Eye (tissue), 1 donor: ENCODE measurements at regions not wholly inside any gene's neighbourhood (a gene's known extent, or its start where the extent isn't known, plus 50 kb on each side); places are given as distances from the start of the nearest gene placed in this dataset.
"Not testable (repeated sequence)": the region's sequence is repeated elsewhere in the genome, so short reads cannot be mapped to it uniquely, and the experiment has no call there.

Source experiments
- DNase-seq: peaks from one replicate; pipeline ENCODE4 v3.0.0-alpha.2; 2015

GRCh38 chr5:74457876-74458275 lies 182.7 kb downstream of the ENC1 start:
- no peak for DNase-seq

GRCh38 chr5:74454263-74455030 lies 186.1 kb downstream of the ENC1 start:
- no peak for DNase-seq

GRCh38 chr5:74452856-74453255 lies 187.7 kb downstream of the ENC1 start:
- no peak for DNase-seq

- no peak for DNase-seq
Observed at GRCh38 chr5:74450095-74450494, 190.4 kb downstream of the ENC1 start.

- peak; percentile 32 for DNase-seq
Observed at GRCh38 chr5:74446725-74447241, 193.7 kb downstream of the ENC1 start.

GRCh38 chr5:74442466-74442865 lies 198.1 kb downstream of the ENC1 start:
- DNase-seq, result peak; percentile 12

- DNase-seq, result peak; percentile 67
Observed at GRCh38 chr5:74441616-74442015, 198.9 kb downstream of the ENC1 start.

- no peak for DNase-seq
Observed at GRCh38 chr5:74440341-74440740, 200.2 kb downstream of the ENC1 start.

GRCh38 chr5:74437870-74438269 lies 202.7 kb downstream of the ENC1 start:
- DNase-seq, result not testable (repeated sequence)

- DNase-seq, result peak; percentile 49
Observed at GRCh38 chr5:74433896-74434829, 206.4 kb downstream of the ENC1 start.

GRCh38 chr5:74433255-74433895 lies 207.2 kb downstream of the ENC1 start:
- DNase-seq, result no peak

- DNase-seq, result no peak
Observed at GRCh38 chr5:74432721-74433120, 207.8 kb downstream of the ENC1 start.

GRCh38 chr5:74432216-74432615 lies 208.3 kb downstream of the ENC1 start:
- no peak for DNase-seq

- no peak for DNase-seq
Observed at GRCh38 chr5:74431290-74431669, 209.2 kb downstream of the ENC1 start.

- no peak for DNase-seq
Observed at GRCh38 chr5:74430631-74431289, 209.8 kb downstream of the ENC1 start.

GRCh38 chr5:74429495-74429894 lies 211.0 kb downstream of the ENC1 start:
- DNase-seq, result no peak

GRCh38 chr5:74428876-74429275 lies 211.7 kb downstream of the ENC1 start:
- DNase-seq, result no peak

GRCh38 chr5:74428275-74428674 lies 212.3 kb downstream of the ENC1 start:
- no peak for DNase-seq

GRCh38 chr5:74426506-74426905 lies 214.0 kb downstream of the ENC1 start:
- no peak for DNase-seq

GRCh38 chr5:74424162-74424868 lies 216.2 kb downstream of the ENC1 start:
- DNase-seq, result no peak

GRCh38 chr5:74423383-74423782 lies 217.1 kb downstream of the ENC1 start:
- DNase-seq, result no peak

GRCh38 chr5:74422671-74423070 lies 217.9 kb downstream of the ENC1 start:
- no peak for DNase-seq
